ENCODE measurements at regions not wholly inside any gene's neighbourhood (a gene's known extent, or its start where the extent isn't known, plus 50 kb on each side); places are given as distances from the start of the nearest gene placed in this dataset.

DNA sequence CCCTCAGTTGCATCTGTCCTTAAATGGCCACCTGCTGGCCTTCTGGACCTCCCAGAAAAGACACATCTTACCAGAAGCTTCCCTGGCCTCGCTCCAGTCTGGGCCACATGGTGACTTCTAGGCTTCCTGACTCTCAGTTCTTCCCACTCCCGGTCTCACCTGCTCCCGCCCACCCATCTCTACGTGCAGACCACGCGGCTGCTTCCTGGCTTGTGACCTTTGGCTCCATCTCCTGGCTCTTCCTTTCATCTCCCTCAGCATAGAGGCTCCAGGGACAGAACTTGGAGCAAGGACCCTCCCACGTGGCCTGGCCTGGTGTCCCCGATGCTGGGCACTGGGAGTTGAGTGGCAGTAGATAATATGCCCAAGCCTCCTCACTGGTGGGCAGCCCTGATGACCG lies 124.9 kb upstream of the IRF2BP2 start (continued):
- no peak for TF ChIP-seq PHTF2 (CRISPR knock-in tag; IDR thresholded peaks at IDR 0.05)
- TF ChIP-seq, protein P1, sequence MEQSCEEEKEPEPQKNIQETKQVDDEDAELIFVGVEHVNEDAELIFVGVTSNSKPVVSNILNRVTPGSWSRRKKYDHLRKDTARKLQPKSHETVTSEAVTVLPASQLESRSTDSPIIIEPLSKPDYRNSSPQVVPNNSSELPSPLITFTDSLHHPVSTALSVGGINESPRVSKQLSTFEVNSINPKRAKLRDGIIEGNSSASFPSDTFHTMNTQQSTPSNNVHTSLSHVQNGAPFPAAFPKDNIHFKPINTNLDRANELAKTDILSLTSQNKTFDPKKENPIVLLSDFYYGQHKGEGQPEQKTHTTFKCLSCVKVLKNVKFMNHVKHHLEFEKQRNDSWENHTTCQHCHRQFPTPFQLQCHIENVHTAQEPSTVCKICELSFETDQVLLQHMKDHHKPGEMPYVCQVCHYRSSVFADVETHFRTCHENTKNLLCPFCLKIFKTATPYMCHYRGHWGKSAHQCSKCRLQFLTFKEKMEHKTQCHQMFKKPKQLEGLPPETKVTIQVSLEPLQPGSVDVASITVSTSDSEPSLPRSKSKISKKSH (CRISPR knock-in tag; IDR thresholded peaks at IDR 0.05), result no peak
- no peak for TF ChIP-seq ZFX (CRISPR knock-in tag; IDR thresholded peaks at IDR 0.05)
- TF ChIP-seq, protein P2, sequence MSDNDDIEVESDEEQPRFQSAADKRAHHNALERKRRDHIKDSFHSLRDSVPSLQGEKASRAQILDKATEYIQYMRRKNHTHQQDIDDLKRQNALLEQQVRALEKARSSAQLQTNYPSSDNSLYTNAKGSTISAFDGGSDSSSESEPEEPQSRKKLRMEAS (CRISPR knock-in tag; IDR thresholded peaks at IDR 0.05), result peak; percentile 30; the same call in 1 of the 2 replicates
- no peak for TF ChIP-seq PTTG1 (tag; IDR thresholded peaks at IDR 0.05; ENCODE audit: low read depth)
- TF ChIP-seq, protein P3, sequence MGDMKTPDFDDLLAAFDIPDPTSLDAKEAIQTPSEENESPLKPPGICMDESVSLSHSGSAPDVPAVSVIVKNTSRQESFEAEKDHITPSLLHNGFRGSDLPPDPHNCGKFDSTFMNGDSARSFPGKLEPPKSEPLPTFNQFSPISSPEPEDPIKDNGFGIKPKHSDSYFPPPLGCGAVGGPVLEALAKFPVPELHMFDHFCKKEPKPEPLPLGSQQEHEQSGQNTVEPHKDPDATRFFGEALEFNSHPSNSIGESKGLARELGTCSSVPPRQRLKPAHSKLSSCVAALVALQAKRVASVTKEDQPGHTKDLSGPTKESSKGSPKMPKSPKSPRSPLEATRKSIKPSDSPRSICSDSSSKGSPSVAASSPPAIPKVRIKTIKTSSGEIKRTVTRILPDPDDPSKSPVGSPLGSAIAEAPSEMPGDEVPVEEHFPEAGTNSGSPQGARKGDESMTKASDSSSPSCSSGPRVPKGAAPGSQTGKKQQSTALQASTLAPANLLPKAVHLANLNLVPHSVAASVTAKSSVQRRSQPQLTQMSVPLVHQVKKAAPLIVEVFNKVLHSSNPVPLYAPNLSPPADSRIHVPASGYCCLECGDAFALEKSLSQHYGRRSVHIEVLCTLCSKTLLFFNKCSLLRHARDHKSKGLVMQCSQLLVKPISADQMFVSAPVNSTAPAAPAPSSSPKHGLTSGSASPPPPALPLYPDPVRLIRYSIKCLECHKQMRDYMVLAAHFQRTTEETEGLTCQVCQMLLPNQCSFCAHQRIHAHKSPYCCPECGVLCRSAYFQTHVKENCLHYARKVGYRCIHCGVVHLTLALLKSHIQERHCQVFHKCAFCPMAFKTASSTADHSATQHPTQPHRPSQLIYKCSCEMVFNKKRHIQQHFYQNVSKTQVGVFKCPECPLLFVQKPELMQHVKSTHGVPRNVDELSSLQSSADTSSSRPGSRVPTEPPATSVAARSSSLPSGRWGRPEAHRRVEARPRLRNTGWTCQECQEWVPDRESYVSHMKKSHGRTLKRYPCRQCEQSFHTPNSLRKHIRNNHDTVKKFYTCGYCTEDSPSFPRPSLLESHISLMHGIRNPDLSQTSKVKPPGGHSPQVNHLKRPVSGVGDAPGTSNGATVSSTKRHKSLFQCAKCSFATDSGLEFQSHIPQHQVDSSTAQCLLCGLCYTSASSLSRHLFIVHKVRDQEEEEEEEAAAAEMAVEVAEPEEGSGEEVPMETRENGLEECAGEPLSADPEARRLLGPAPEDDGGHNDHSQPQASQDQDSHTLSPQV (IDR thresholded peaks at IDR 0.05), result peak; percentile 66; the same call in 1 of the 2 replicates
- peak; percentile 94 for TF ChIP-seq L3MBTL2 (IDR thresholded peaks at IDR 0.05)
- no peak for TF ChIP-seq U2AF1 (optimal IDR thresholded peaks at IDR 0.05; ENCODE audit: low read depth, low read length)
- TF ChIP-seq, protein P4, sequence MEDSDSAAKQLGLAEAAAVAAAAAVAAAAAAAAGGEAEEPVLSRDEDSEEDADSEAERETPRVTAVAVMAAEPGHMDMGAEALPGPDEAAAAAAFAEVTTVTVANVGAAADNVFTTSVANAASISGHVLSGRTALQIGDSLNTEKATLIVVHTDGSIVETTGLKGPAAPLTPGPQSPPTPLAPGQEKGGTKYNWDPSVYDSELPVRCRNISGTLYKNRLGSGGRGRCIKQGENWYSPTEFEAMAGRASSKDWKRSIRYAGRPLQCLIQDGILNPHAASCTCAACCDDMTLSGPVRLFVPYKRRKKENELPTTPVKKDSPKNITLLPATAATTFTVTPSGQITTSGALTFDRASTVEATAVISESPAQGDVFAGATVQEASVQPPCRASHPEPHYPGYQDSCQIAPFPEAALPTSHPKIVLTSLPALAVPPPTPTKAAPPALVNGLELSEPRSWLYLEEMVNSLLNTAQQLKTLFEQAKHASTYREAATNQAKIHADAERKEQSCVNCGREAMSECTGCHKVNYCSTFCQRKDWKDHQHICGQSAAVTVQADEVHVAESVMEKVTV (CRISPR knock-in tag; IDR thresholded peaks at IDR 0.05), result peak; percentile 54
- TF ChIP-seq ZKSCAN3 (CRISPR knock-in tag; IDR thresholded peaks at IDR 0.05), result no peak
- no peak for TF ChIP-seq HMGN3 (IDR thresholded peaks at IDR 0.05; ENCODE audit: borderline replicate concordance, extremely low read depth, insufficient read length, low read depth, low read length)
- no peak for TF ChIP-seq SMARCC2 (IDR thresholded peaks at IDR 0.05; ENCODE audit: low read depth)
- TF ChIP-seq SRSF1 (IDR thresholded peaks at IDR 0.05; ENCODE audit: low read depth, low read length), result no peak
- no peak for TF ChIP-seq HMG20A (CRISPR knock-in tag; conservative IDR thresholded peaks at IDR 0.05)
- no peak for TF ChIP-seq NR2C2 (CRISPR knock-in tag; IDR thresholded peaks at IDR 0.05)
- TF ChIP-seq NR2C2 (tag; IDR thresholded peaks at IDR 0.05), result peak; percentile 33; the same call in 1 of the 2 replicates
- no peak for TF ChIP-seq SMAD2 (IDR thresholded peaks at IDR 0.05; ENCODE audit: low read depth, low read length)
- TF ChIP-seq, protein P5, sequence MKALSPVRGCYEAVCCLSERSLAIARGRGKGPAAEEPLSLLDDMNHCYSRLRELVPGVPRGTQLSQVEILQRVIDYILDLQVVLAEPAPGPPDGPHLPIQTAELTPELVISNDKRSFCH (CRISPR knock-in tag; IDR thresholded peaks at IDR 0.05), result no peak
- TF ChIP-seq, protein P5 (tag; IDR thresholded peaks at IDR 0.05), result peak; percentile 53; the same call in 1 of the 2 replicates
- TF ChIP-seq PHF21A (IDR thresholded peaks at IDR 0.05; ENCODE audit: borderline replicate concordance, low read depth), result no peak
- no peak for TF ChIP-seq RBM34 (IDR thresholded peaks at IDR 0.05; ENCODE audit: borderline replicate concordance, insufficient read depth, low read length)
- no peak for TF ChIP-seq ZFP30 (CRISPR knock-in tag; IDR thresholded peaks at IDR 0.05; ENCODE audit: borderline replicate concordance)
- peak; percentile 30; the same call in 1 of the 2 replicates for TF ChIP-seq CREM (IDR thresholded peaks at IDR 0.05; ENCODE audit: low read depth)

All from K562 (cell line).